ENCODE measurements at regions not wholly inside any gene's neighbourhood (a gene's known extent, or its start where the extent isn't known, plus 50 kb on each side); places are given as distances from the start of the nearest gene placed in this dataset.
A peak's percentile ranks its signal among the peaks of the same experiment; 100 is the strongest.

- no peak for TF ChIP-seq CTCF (IDR thresholded peaks at IDR 0.05; ENCODE audit: control insufficient read depth, extremely low read depth, insufficient read depth)
- no peak for DNase-seq (ENCODE audit: low read depth)
- no peak overlapping the region for H3K4me3 ChIP-seq (ENCODE audit: low read depth, low read length)
Measured at GRCh38 chr2:187916799-187917198, 362.6 kb upstream of the TFPI start.

GRCh38 chr2:187917535-187917934, 363.3 kb upstream of the TFPI start:
- no peak overlapping the region for H3K4me3 ChIP-seq (ENCODE audit: low read depth, low read length)
- no peak for TF ChIP-seq CTCF (IDR thresholded peaks at IDR 0.05; ENCODE audit: control insufficient read depth, extremely low read depth, insufficient read depth)
- no peak for DNase-seq (ENCODE audit: low read depth)

GRCh38 chr2:187918996-187919821, 365.0 kb upstream of the TFPI start:
- no peak for TF ChIP-seq CTCF (IDR thresholded peaks at IDR 0.05; ENCODE audit: control insufficient read depth, extremely low read depth, insufficient read depth)
- peak; percentile 10 for DNase-seq (ENCODE audit: low read depth)

GRCh38 chr2:187920511-187920910, 366.3 kb upstream of the TFPI start:
- H3K4me3 ChIP-seq (ENCODE audit: low read depth, low read length) = no peak overlapping the region
- DNase-seq (ENCODE audit: low read depth) = no peak
- no peak for TF ChIP-seq CTCF (IDR thresholded peaks at IDR 0.05; ENCODE audit: control insufficient read depth, extremely low read depth, insufficient read depth)

More at GRCh38 chr2:187918996-187919821, 365.0 kb upstream of the TFPI start:
- no peak overlapping the region for H3K4me3 ChIP-seq (ENCODE audit: low read depth, low read length)

- H3K4me3 ChIP-seq (ENCODE audit: low read depth, low read length) = no peak overlapping the region
- DNase-seq (ENCODE audit: low read depth) = no peak
- no peak for TF ChIP-seq CTCF (IDR thresholded peaks at IDR 0.05; ENCODE audit: control insufficient read depth, extremely low read depth, insufficient read depth)
Measured at GRCh38 chr2:187922846-187923245, 368.6 kb upstream of the TFPI start.

- H3K4me3 ChIP-seq (ENCODE audit: low read depth, low read length) = no peak overlapping the region
- DNase-seq (ENCODE audit: low read depth) = no peak
- no peak for TF ChIP-seq CTCF (IDR thresholded peaks at IDR 0.05; ENCODE audit: control insufficient read depth, extremely low read depth, insufficient read depth)
Measured at GRCh38 chr2:187924293-187924692, 367.4 kb upstream of the GULP1 start.

GRCh38 chr2:187934236-187934635, 357.4 kb upstream of the GULP1 start:
- H3K4me3 ChIP-seq (ENCODE audit: low read depth, low read length) = no peak overlapping the region
- no peak for TF ChIP-seq CTCF (IDR thresholded peaks at IDR 0.05; ENCODE audit: control insufficient read depth, extremely low read depth, insufficient read depth)
- no peak for DNase-seq (ENCODE audit: low read depth)
